ENCODE measurements at regions not wholly inside any gene's neighbourhood (a gene's known extent, or its start where the extent isn't known, plus 50 kb on each side); places are given as distances from the start of the nearest gene placed in this dataset.

DNA sequence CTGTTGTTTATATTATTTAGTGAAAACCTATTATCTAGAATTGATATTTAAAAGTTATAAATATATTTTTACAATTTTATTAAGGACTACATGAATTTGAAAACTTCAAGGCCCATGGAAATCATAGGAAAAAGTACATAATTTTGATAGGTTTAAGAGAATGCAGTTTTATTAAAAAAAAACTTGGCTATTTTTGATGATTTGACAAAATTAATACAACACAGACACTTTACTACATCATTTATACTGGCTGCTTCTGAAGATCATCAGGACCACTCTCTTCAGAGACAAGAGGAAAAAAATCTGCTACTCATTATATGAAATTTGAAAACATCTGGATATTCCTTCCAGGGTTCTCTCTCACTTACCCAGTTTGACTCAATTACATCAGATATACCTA is 637.7 kb downstream of the BCKDHB start:
- TF ChIP-seq, protein P1, sequence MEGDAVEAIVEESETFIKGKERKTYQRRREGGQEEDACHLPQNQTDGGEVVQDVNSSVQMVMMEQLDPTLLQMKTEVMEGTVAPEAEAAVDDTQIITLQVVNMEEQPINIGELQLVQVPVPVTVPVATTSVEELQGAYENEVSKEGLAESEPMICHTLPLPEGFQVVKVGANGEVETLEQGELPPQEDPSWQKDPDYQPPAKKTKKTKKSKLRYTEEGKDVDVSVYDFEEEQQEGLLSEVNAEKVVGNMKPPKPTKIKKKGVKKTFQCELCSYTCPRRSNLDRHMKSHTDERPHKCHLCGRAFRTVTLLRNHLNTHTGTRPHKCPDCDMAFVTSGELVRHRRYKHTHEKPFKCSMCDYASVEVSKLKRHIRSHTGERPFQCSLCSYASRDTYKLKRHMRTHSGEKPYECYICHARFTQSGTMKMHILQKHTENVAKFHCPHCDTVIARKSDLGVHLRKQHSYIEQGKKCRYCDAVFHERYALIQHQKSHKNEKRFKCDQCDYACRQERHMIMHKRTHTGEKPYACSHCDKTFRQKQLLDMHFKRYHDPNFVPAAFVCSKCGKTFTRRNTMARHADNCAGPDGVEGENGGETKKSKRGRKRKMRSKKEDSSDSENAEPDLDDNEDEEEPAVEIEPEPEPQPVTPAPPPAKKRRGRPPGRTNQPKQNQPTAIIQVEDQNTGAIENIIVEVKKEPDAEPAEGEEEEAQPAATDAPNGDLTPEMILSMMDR (IDR thresholded peaks at IDR 0.05; ENCODE audit: poor library complexity): no peak
- TF ChIP-seq EZH2 (IDR thresholded peaks at IDR 0.05; ENCODE audit: borderline replicate concordance): no peak
- TF ChIP-seq EZH2phosphoT487 (IDR thresholded peaks at IDR 0.05; ENCODE audit: low read depth, severe bottlenecking, unreplicated experiment): no peak

Data from hepatocyte (in vitro differentiated cells).